ENCODE measurements at regions not wholly inside any gene's neighbourhood (a gene's known extent, or its start where the extent isn't known, plus 50 kb on each side); places are given as distances from the start of the nearest gene placed in this dataset.

GRCh38 chr6:43869792-43870659, 100.0 kb downstream of the VEGFA start:
- no peaks in the 10 kb centered on the region for H3K36me3 ChIP-seq (ENCODE audit: insufficient read depth, low read length)
- H3K27me3 ChIP-seq (ENCODE audit: control insufficient read depth in 1 of 2, insufficient read depth in 2 of 2, low read length in 2 of 2), result peaks cover 0 to 2% of the 10 kb centered on the region in 2 donors
- no peak overlapping the region for H3K4me3 ChIP-seq (ENCODE audit: low read depth in 1 of 2, low read length in 2 of 2)
- H3K27ac ChIP-seq (ENCODE audit: low read depth, low read length), result no peak overlapping the region
- no peaks in the 10 kb centered on the region for H3K9me3 ChIP-seq (ENCODE audit: low read length)
- no peaks in the 10 kb centered on the region for H3K4me1 ChIP-seq (ENCODE audit: insufficient read depth, low read length)
- H3K9ac ChIP-seq (ENCODE audit: low read length), result no peak overlapping the region

DNA sequence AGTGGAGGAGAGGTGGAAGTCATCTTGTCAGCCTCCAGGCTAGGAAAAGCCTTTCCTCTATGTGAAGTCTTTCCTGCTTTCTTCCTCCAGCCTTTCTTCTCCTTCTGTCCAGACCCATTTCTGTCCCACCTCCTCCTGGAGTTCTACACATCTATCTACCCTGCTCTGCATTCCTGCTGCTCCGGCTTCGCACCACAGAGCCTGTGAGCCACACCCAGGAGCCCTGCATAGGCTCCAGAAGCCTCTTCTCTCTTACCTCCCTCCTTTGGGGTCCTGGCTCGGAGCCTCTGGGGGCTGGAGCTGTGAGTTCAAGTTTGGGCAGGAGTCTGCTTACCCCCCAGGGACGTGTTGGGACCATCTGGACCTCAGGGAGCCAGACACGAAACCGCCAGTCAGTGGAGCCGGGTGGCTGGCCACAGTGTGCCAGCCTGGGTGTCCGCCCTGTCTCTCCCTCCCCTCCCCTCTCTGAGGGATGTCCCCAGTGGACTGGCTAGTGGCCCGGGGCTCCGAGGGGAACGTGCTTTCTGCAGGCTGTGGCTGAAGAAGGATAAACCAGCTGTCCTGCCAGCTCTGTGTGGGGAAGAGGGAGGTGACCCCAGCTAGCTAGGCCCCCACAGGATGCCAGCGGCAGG, 99.2 kb downstream of the VEGFA start:
- Histone ChIP-seq H3K4me3 (ENCODE audit: low read depth in 1 of 2, low read length in 2 of 2) (no peak overlapping the region), H3K27me3 (ENCODE audit: control insufficient read depth in 1 of 2, insufficient read depth in 2 of 2, low read length in 2 of 2) (peaks cover 0 to 10% of the 10 kb centered on the region in 2 donors), H3K36me3 (ENCODE audit: insufficient read depth, low read length) (no peaks in the 10 kb centered on the region), H3K27ac (ENCODE audit: low read depth, low read length) (no peak overlapping the region), H3K4me1 (ENCODE audit: insufficient read depth, low read length) (no peaks in the 10 kb centered on the region), H3K9ac (ENCODE audit: low read length) (no peak overlapping the region), H3K9me3 (ENCODE audit: low read length) (no peaks in the 10 kb centered on the region)

- no peaks in the 10 kb centered on the region for H3K36me3 ChIP-seq (ENCODE audit: insufficient read depth, low read length)
- H3K27me3 ChIP-seq (ENCODE audit: control insufficient read depth in 1 of 2, insufficient read depth in 2 of 2, low read length in 2 of 2), result peaks cover 0 to 11% of the 10 kb centered on the region in 2 donors
- H3K9ac ChIP-seq (ENCODE audit: low read length), result no peak overlapping the region
- no peak overlapping the region for H3K27ac ChIP-seq (ENCODE audit: low read depth, low read length)
- no peaks in the 10 kb centered on the region for H3K9me3 ChIP-seq (ENCODE audit: low read length)
- no peaks in the 10 kb centered on the region for H3K4me1 ChIP-seq (ENCODE audit: insufficient read depth, low read length)
- no peak overlapping the region for H3K4me3 ChIP-seq (ENCODE audit: low read depth in 1 of 2, low read length in 2 of 2)
Measured at GRCh38 chr6:43868467-43868866, 98.5 kb downstream of the VEGFA start.

DNA sequence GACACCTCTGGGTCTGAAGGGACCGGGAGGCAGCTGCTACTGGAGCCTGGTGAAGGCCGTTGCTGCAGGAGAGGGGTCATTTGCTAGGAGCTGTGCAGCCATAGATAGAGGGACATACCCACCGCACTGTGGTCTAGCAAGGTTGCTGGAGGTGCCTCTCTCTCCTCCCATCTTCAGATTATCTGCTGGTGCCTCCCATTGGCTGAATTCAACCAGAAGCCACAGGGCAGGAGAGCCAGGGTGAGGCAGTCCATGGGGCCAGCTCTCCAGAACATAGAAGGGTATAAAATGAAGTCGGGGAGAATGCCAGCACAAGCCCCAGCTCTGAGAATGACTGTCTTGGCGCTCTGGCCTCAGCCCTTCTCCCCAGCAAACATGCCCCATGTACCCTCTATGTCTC, 98.0 kb downstream of the VEGFA start:
- H3K9ac ChIP-seq (ENCODE audit: low read length), result no peak overlapping the region
- no peaks in the 10 kb centered on the region for H3K36me3 ChIP-seq (ENCODE audit: insufficient read depth, low read length)
- H3K4me1 ChIP-seq (ENCODE audit: insufficient read depth, low read length), result no peaks in the 10 kb centered on the region
- no peak overlapping the region for H3K27ac ChIP-seq (ENCODE audit: low read depth, low read length)
- H3K9me3 ChIP-seq (ENCODE audit: low read length), result no peaks in the 10 kb centered on the region
- no peak overlapping the region for H3K4me3 ChIP-seq (ENCODE audit: low read depth in 1 of 2, low read length in 2 of 2)
- peaks cover 0 to 11% of the 10 kb centered on the region in 2 donors for H3K27me3 ChIP-seq (ENCODE audit: control insufficient read depth in 1 of 2, insufficient read depth in 2 of 2, low read length in 2 of 2)

- Histone ChIP-seq H3K4me1 (ENCODE audit: insufficient read depth, low read length) (no peaks in the 10 kb centered on the region), H3K9ac (ENCODE audit: low read length) (no peak overlapping the region), H3K9me3 (ENCODE audit: low read length) (no peaks in the 10 kb centered on the region), H3K4me3 (ENCODE audit: low read depth in 1 of 2, low read length in 2 of 2) (no peak overlapping the region), H3K27me3 (ENCODE audit: control insufficient read depth in 1 of 2, insufficient read depth in 2 of 2, low read length in 2 of 2) (peaks cover 0 to 11% of the 10 kb centered on the region in 2 donors), H3K36me3 (ENCODE audit: insufficient read depth, low read length) (no peaks in the 10 kb centered on the region), H3K27ac (ENCODE audit: low read depth, low read length) (no peak overlapping the region)
Measured at GRCh38 chr6:43867246-43867645, 97.2 kb downstream of the VEGFA start.

- H3K36me3 ChIP-seq (ENCODE audit: insufficient read depth, low read length), result no peaks in the 10 kb centered on the region
- no peak overlapping the region for H3K27ac ChIP-seq (ENCODE audit: low read depth, low read length)
- H3K9ac ChIP-seq (ENCODE audit: low read length), result no peak overlapping the region
- H3K27me3 ChIP-seq (ENCODE audit: control insufficient read depth in 1 of 2, insufficient read depth in 2 of 2, low read length in 2 of 2), result peaks cover 0 to 11% of the 10 kb centered on the region in 2 donors
- no peaks in the 10 kb centered on the region for H3K9me3 ChIP-seq (ENCODE audit: low read length)
- H3K4me1 ChIP-seq (ENCODE audit: insufficient read depth, low read length), result no peaks in the 10 kb centered on the region
- H3K4me3 ChIP-seq (ENCODE audit: low read depth in 1 of 2, low read length in 2 of 2), result no peak overlapping the region
Measured at GRCh38 chr6:43865932-43866645, 96.1 kb downstream of the VEGFA start.

DNA sequence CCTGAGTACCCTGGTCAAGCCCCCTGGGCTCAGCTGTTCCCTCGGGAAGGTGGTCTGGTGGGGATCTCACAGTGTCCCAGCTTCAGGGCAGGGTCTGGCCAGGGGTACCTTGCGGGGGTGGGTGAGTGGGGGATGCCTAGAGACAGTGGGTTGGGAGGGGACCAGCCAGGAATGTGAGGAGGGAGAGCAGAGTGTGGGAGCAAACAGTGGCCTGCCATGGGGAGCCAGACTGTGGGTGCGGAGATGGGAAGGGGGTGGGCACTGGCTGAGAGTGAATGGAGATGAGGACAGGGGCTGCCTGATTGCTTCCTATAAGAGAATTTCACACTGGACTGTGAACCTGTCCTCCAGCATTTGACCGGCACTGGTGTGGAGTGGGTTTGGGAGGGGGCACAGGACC, 95.1 kb downstream of the VEGFA start:
- Histone ChIP-seq H3K4me1 (ENCODE audit: insufficient read depth, low read length) (no peaks in the 10 kb centered on the region), H3K27ac (ENCODE audit: low read depth, low read length) (no peak overlapping the region), H3K4me3 (ENCODE audit: low read depth in 1 of 2, low read length in 2 of 2) (no peak overlapping the region), H3K36me3 (ENCODE audit: insufficient read depth, low read length) (no peaks in the 10 kb centered on the region), H3K9me3 (ENCODE audit: low read length) (no peaks in the 10 kb centered on the region), H3K9ac (ENCODE audit: low read length) (no peak overlapping the region), H3K27me3 (ENCODE audit: control insufficient read depth in 1 of 2, insufficient read depth in 2 of 2, low read length in 2 of 2) (peaks cover 0 to 11% of the 10 kb centered on the region in 2 donors)

DNA sequence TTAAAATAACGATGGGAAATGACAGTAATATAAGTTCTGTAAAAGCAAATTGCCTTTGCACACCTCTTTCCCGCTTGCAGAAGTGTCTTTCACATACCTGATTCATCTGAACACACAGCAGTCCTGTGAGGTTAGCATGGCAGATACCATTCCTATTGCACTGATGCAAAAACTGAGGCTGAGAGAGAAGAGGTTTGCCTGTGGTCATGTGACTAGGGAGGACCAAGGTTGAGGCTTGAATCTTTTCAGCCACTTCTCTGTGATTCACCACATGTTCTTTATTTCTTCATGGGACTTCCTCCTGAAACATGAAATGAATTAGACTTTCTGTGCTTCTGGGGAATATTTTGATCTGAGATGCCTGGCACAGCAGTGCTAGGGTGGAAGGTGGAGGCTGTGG, 92.9 kb downstream of the VEGFA start:
- H3K27ac ChIP-seq (ENCODE audit: low read depth, low read length), result no peak overlapping the region
- peaks cover 0 to 11% of the 10 kb centered on the region in 2 donors for H3K27me3 ChIP-seq (ENCODE audit: control insufficient read depth in 1 of 2, insufficient read depth in 2 of 2, low read length in 2 of 2)
- no peaks in the 10 kb centered on the region for H3K36me3 ChIP-seq (ENCODE audit: insufficient read depth, low read length)
- H3K9ac ChIP-seq (ENCODE audit: low read length), result no peak overlapping the region
- no peaks in the 10 kb centered on the region for H3K9me3 ChIP-seq (ENCODE audit: low read length)
- H3K4me3 ChIP-seq (ENCODE audit: low read depth in 1 of 2, low read length in 2 of 2), result no peak overlapping the region
- H3K4me1 ChIP-seq (ENCODE audit: insufficient read depth, low read length), result no peaks in the 10 kb centered on the region

DNA sequence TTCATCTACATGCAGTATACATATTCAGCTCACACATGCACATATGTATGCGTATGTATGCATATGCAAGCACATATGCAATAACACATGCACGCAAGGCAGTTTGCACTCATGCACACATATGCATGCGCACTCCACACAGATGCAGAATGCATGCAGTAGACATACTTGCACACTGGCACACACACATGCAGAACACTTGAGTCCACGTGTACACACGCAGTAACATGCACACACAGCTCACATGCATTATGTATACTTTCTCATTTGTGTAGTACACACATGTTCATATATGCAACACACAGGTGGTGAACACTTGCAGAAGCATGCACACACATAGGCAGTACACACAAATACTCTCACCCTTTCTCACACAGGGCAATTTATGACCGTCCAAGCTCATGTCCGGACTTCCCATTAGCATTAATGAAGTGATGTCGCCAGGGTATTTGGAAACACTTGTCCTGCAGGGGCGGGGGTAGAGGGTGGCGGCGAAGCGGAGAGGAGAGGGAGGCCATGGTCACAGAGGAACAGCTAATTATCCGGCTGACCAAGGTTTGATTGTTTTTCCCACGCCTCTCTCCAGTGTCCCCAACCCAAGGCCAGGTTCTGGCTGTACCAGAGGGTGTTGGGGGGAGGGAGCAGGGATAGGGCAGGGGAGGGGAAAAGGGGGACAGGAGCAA, 91.3 kb downstream of the VEGFA start:
- peaks cover 0 to 11% of the 10 kb centered on the region in 2 donors for H3K27me3 ChIP-seq (ENCODE audit: control insufficient read depth in 1 of 2, insufficient read depth in 2 of 2, low read length in 2 of 2)
- H3K36me3 ChIP-seq (ENCODE audit: insufficient read depth, low read length), result no peaks in the 10 kb centered on the region
- H3K9ac ChIP-seq (ENCODE audit: low read length), result no peak overlapping the region
- H3K4me1 ChIP-seq (ENCODE audit: insufficient read depth, low read length), result no peaks in the 10 kb centered on the region
- H3K27ac ChIP-seq (ENCODE audit: low read depth, low read length), result no peak overlapping the region
- H3K4me3 ChIP-seq (ENCODE audit: low read depth in 1 of 2, low read length in 2 of 2), result no peak overlapping the region
- H3K9me3 ChIP-seq (ENCODE audit: low read length), result no peaks in the 10 kb centered on the region

DNA sequence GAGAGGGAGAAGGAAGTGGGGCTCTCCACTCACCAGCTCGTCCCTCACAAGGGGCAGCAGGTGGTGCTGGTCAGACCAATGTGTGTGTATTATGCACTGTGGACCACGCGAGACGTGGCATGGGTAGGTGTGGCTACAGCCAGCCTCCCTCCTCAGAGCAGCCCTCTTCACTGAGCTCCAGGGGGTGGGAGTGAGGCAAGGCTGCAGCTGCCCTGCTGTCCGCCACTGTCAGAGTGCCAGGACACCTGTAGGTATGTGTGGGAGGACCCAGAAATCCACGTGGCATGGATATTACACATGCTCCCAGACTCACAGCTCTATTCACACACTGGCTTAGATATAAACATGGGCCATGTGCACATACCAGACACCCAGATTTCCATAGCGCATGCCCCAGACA, 90.3 kb downstream of the VEGFA start:
- H3K4me1 ChIP-seq (ENCODE audit: insufficient read depth, low read length), result no peaks in the 10 kb centered on the region
- peaks cover 0 to 11% of the 10 kb centered on the region in 2 donors for H3K27me3 ChIP-seq (ENCODE audit: control insufficient read depth in 1 of 2, insufficient read depth in 2 of 2, low read length in 2 of 2)
- no peaks in the 10 kb centered on the region for H3K36me3 ChIP-seq (ENCODE audit: insufficient read depth, low read length)
- H3K9ac ChIP-seq (ENCODE audit: low read length), result no peak overlapping the region
- no peak overlapping the region for H3K4me3 ChIP-seq (ENCODE audit: low read depth in 1 of 2, low read length in 2 of 2)
- H3K9me3 ChIP-seq (ENCODE audit: low read length), result no peaks in the 10 kb centered on the region
- H3K27ac ChIP-seq (ENCODE audit: low read depth, low read length), result no peak overlapping the region

- no peaks in the 10 kb centered on the region for H3K36me3 ChIP-seq (ENCODE audit: insufficient read depth, low read length)
- H3K9ac ChIP-seq (ENCODE audit: low read length), result no peak overlapping the region
- no peaks in the 10 kb centered on the region for H3K9me3 ChIP-seq (ENCODE audit: low read length)
- peaks cover 0 to under 1% of the 10 kb centered on the region in 2 donors for H3K27me3 ChIP-seq (ENCODE audit: control insufficient read depth in 1 of 2, insufficient read depth in 2 of 2, low read length in 2 of 2)
- no peaks in the 10 kb centered on the region for H3K4me1 ChIP-seq (ENCODE audit: insufficient read depth, low read length)
- H3K4me3 ChIP-seq (ENCODE audit: low read depth in 1 of 2, low read length in 2 of 2), result no peak overlapping the region
- no peak overlapping the region for H3K27ac ChIP-seq (ENCODE audit: low read depth, low read length)
Measured at GRCh38 chr6:43859213-43859612, 89.2 kb downstream of the VEGFA start.

All from muscle layer of colon (tissue), 2 donors.